ENCODE measurements at regions not wholly inside any gene's neighbourhood (a gene's known extent, or its start where the extent isn't known, plus 50 kb on each side); places are given as distances from the start of the nearest gene placed in this dataset.

- TF ChIP-seq ZBTB33 (IDR thresholded peaks at IDR 0.05) (no peak), SKIL (IDR thresholded peaks at IDR 0.05; ENCODE audit: low read depth, poor library complexity, severe bottlenecking) (no peak), POLR2AphosphoS5 (IDR thresholded peaks at IDR 0.05; ENCODE audit: low read length) (no peak), BCLAF1 (IDR thresholded peaks at IDR 0.05) (no peak), NRF1 (conservative IDR thresholded peaks at IDR 0.05; ENCODE audit: low read depth, low read length) (no peak), ZNF24 (IDR thresholded peaks at IDR 0.05) (no peak), MYC (IDR thresholded peaks at IDR 0.05; ENCODE audit: insufficient read depth, insufficient read length, insufficient replicate concordance, low read length, severe bottlenecking) (no peak), CTCF (IDR thresholded peaks at IDR 0.05 in 2 of 3, conservative IDR thresholded peaks at IDR 0.05 in 1 of 3; ENCODE audit: control insufficient read depth in 2 of 3, extremely low read depth in 1 of 3, insufficient read depth in 1 of 3, low read depth in 3 of 3, low read length in 3 of 3) (no peak), TARDBP (IDR thresholded peaks at IDR 0.05; ENCODE audit: borderline replicate concordance) (no peak), ELK1 (IDR thresholded peaks at IDR 0.05; ENCODE audit: low read depth, low read length) (no peak), POLR2A (IDR thresholded peaks at IDR 0.05; ENCODE audit: low read depth, low read length) (no peak), SP1 (IDR thresholded peaks at IDR 0.05; ENCODE audit: low read depth, low read length) (no peak), PAX8 (IDR thresholded peaks at IDR 0.05) (no peak), CBFB (IDR thresholded peaks at IDR 0.05; ENCODE audit: low read depth) (no peak)
These were observed 661.0 kb upstream of the SPRY2 start for GRCh38 chr13:81001828-81002385.

All from GM12878 (cell line).